ENCODE measurements at regions not wholly inside any gene's neighbourhood (a gene's known extent, or its start where the extent isn't known, plus 50 kb on each side); places are given as distances from the start of the nearest gene placed in this dataset.

DNA sequence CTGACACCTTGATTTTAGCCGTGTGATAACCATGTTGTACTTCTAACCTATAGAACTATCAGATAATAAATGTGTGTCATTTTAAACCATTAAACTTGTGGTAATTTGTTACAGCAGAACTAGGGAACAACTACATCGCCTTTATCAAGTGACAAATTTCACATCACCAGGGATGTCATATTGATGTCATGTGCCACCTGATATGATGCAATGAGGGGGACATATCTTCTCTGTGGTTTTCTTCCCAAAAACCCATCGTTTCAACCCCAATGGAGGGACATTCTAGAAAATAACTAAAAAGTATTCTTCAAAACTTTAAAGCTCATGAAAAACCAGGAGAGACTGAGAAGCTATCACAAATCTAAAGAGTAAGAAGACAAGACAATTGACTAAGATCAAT is 212.2 kb downstream of the ETV1 start:
- no peaks in the 10 kb centered on the region for H3K36me3 ChIP-seq
- H3K27ac ChIP-seq: no peak overlapping the region
- no peaks in the 10 kb centered on the region for H3K4me1 ChIP-seq
- WGBS, 2 donors (ENCODE audit: low coverage in 1 of 2): 80 to 100% methylated on average over 3 of the region's 3 CpGs
- TF ChIP-seq EP300 (IDR thresholded peaks at IDR 0.05): no peak
- TF ChIP-seq POLR2A (IDR thresholded peaks at IDR 0.05): no peak
- no peak for TF ChIP-seq POLR2AphosphoS5 (IDR thresholded peaks at IDR 0.05)
- TF ChIP-seq CTCF (IDR thresholded peaks at IDR 0.05): no peak
- H3K9me3 ChIP-seq: no peaks in the 10 kb centered on the region
- H3K4me3 ChIP-seq: no peak overlapping the region
- H3K27me3 ChIP-seq: no peaks in the 10 kb centered on the region
- ATAC-seq: no peak

- ATAC-seq: no peak
- Histone ChIP-seq H3K27me3 (no peaks in the 10 kb centered on the region), H3K4me1 (no peaks in the 10 kb centered on the region), H3K4me3 (no peak overlapping the region), H3K9me3 (no peaks in the 10 kb centered on the region), H3K27ac (no peak overlapping the region), H3K36me3 (no peaks in the 10 kb centered on the region)
- WGBS, 2 donors (ENCODE audit: low coverage in 1 of 2): 75 to 100% methylated on average over 2 of the region's 2 CpGs
- TF ChIP-seq POLR2AphosphoS5 (IDR thresholded peaks at IDR 0.05): no peak
- no peak for TF ChIP-seq CTCF (IDR thresholded peaks at IDR 0.05)
- TF ChIP-seq EP300 (IDR thresholded peaks at IDR 0.05): no peak
- TF ChIP-seq POLR2A (IDR thresholded peaks at IDR 0.05): no peak
Measured at GRCh38 chr7:13778967-13779366, 210.5 kb downstream of the ETV1 start.

- no peaks in the 10 kb centered on the region for H3K27me3 ChIP-seq
- TF ChIP-seq CTCF (IDR thresholded peaks at IDR 0.05) (no peak), POLR2AphosphoS5 (IDR thresholded peaks at IDR 0.05) (no peak), POLR2A (IDR thresholded peaks at IDR 0.05) (no peak), EP300 (IDR thresholded peaks at IDR 0.05) (no peak)
- H3K27ac ChIP-seq: no peak overlapping the region
- no peaks in the 10 kb centered on the region for H3K9me3 ChIP-seq
- H3K4me1 ChIP-seq: no peaks in the 10 kb centered on the region
- H3K36me3 ChIP-seq: no peaks in the 10 kb centered on the region
- no peak overlapping the region for H3K4me3 ChIP-seq
- no peak for ATAC-seq
- 93 to 97% methylated on average over 5 of the region's 5 CpGs for WGBS, 2 donors (ENCODE audit: low coverage in 1 of 2)
Measured at GRCh38 chr7:13790611-13791010, 198.9 kb downstream of the ETV1 start.

DNA sequence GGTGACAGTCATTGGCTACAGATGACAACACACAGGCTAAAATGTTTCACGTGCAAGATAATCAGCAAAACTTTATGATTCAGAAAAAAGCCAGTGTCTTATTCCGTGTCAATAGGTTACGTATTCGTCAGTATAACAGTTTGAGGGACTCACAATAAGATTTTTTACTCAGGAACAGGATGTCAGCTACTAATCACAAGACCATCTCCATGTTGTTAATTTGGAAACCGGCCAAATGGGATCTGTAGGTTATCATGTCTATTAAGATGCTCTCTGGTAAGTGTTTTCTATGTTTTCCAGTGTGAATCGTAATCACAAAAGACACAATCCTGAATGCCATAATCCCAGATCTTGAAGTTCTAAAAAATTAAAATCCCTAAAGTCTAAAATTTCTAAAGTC is 197.3 kb downstream of the ETV1 start:
- Histone ChIP-seq H3K9me3 (no peaks in the 10 kb centered on the region), H3K27me3 (no peaks in the 10 kb centered on the region), H3K27ac (no peak overlapping the region), H3K4me1 (no peaks in the 10 kb centered on the region), H3K4me3 (no peak overlapping the region), H3K36me3 (no peaks in the 10 kb centered on the region)
- WGBS, 2 donors (ENCODE audit: low coverage in 1 of 2): 86 to 88% methylated on average over 6 of the region's 6 CpGs
- no peak for ATAC-seq
- TF ChIP-seq EP300 (IDR thresholded peaks at IDR 0.05): no peak
- TF ChIP-seq POLR2A (IDR thresholded peaks at IDR 0.05): no peak

DNA sequence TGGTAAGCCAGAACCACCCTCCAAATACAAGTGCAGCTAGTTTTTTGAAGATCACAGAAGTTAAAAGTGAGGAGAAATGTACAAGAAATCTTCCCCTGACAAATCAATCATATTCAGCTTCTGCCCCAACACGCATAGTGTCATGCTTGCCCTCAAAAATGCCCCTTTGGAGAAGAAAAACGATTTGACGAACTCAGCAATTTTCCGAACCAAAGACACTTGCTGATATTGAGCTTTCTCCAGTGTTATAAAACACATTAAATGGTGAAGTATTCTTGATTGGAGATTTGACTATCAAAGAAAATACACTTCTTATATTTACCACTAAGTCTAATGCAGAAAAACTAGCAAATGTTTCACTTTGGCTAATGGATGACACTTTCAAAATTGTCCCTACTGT is 195.5 kb downstream of the ETV1 start:
- H3K4me3 ChIP-seq: no peak overlapping the region
- no peak overlapping the region for H3K27ac ChIP-seq
- H3K4me1 ChIP-seq: no peaks in the 10 kb centered on the region
- H3K27me3 ChIP-seq: no peaks in the 10 kb centered on the region
- no peak for ATAC-seq
- no peaks in the 10 kb centered on the region for H3K36me3 ChIP-seq
- WGBS, 2 donors (ENCODE audit: low coverage in 1 of 2): 88 to 95% methylated on average over 4 of the region's 4 CpGs
- H3K9me3 ChIP-seq: no peaks in the 10 kb centered on the region
- no peak for TF ChIP-seq CTCF (IDR thresholded peaks at IDR 0.05)
- TF ChIP-seq POLR2A (IDR thresholded peaks at IDR 0.05): no peak
- no peak for TF ChIP-seq POLR2AphosphoS5 (IDR thresholded peaks at IDR 0.05)
- no peak for TF ChIP-seq EP300 (IDR thresholded peaks at IDR 0.05)
